Neural progenitor cell (in vitro differentiated cells): ENCODE measurements at regions not wholly inside any gene's neighbourhood (a gene's known extent, or its start where the extent isn't known, plus 50 kb on each side); places are given as distances from the start of the nearest gene placed in this dataset.

Source experiments
- EZH2phosphoT487 ChIP-seq: fragments of 200-600 bp; sonication (generic); IDR thresholded peaks from 2 replicates; pipeline ENCODE4 v1.6.1; 2017; ENCODE audit warnings: antibody characterized with exemption
- TF ChIP-seq, protein P1 (sequence below): fragments of 200-600 bp; sonication (generic); IDR thresholded peaks from 2 replicates; pipeline ENCODE4 v1.5.1; 2017; ENCODE audit warnings: antibody characterized with exemption, mild to moderate bottlenecking

DNA sequence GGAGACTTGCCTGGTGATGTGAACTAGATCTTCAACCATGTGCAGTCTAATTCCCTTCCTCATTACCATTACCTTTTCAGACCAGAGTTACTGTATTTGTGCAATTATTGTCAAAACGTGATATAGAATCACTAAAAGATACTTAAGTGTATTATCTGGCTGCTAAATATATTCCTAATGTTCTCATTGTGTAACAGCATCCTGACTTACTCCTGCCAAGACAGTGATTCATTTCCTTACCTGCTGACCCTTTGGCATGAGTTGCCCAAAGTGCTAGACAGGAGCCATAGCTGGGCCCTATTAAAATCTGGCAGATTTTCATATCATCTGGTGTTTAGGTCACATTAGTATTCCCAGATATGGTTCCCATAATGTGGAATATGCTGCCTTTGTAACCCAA is 598.3 kb upstream of the CAMK1G start:
- TF ChIP-seq, protein P1, sequence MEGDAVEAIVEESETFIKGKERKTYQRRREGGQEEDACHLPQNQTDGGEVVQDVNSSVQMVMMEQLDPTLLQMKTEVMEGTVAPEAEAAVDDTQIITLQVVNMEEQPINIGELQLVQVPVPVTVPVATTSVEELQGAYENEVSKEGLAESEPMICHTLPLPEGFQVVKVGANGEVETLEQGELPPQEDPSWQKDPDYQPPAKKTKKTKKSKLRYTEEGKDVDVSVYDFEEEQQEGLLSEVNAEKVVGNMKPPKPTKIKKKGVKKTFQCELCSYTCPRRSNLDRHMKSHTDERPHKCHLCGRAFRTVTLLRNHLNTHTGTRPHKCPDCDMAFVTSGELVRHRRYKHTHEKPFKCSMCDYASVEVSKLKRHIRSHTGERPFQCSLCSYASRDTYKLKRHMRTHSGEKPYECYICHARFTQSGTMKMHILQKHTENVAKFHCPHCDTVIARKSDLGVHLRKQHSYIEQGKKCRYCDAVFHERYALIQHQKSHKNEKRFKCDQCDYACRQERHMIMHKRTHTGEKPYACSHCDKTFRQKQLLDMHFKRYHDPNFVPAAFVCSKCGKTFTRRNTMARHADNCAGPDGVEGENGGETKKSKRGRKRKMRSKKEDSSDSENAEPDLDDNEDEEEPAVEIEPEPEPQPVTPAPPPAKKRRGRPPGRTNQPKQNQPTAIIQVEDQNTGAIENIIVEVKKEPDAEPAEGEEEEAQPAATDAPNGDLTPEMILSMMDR: no peak
- TF ChIP-seq EZH2phosphoT487: no peak
